ENCODE measurements at regions not wholly inside any gene's neighbourhood (a gene's known extent, or its start where the extent isn't known, plus 50 kb on each side); places are given as distances from the start of the nearest gene placed in this dataset.

DNA sequence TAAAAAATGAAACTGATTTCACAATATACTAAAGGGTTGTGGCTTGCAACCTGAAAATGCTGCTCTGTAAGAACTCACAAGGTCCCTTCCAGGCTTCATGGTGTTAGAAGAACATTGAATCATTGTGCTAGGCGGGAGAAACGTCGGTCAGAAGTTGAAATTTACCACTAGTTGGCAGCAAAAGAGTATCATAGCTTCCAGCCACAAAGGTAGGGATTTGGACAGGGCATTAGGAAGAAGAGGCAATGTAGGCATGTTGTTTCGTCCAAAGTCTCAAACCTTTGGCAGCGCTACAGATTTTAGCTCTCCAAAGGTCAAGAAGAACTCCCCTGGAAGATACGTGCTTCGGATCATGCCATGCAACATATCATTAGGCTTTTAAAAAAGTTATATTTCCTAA, 62.5 kb upstream of the ZP4 start:
- DNase-seq, result no peak
